ENCODE measurements at regions not wholly inside any gene's neighbourhood (a gene's known extent, or its start where the extent isn't known, plus 50 kb on each side); places are given as distances from the start of the nearest gene placed in this dataset.

DNA sequence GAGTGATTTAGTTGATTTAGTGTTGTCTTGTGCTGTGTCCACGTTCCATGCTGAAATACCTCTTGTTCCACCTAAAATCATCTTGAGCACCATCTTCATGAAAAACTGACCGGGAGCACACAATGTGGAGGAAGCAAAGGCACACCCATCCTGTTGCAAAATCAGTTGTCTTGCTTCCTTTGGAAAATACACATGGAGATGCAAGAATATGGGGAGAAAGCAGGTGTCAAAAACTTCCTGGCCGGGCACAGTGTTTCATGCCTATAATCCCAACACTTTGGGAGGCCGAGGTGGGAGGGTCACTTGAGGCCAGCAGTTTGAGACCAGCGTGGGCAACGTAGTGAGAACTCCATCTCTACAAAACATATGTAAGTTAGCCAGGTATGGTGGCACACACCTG is 151.1 kb downstream of the C11orf91 start:
- no peak for DNase-seq
- no peaks in the 10 kb centered on the region for H3K9me3 ChIP-seq
- intact Hi-C loops (cut with DNase I; ENCODE audit: low total_unique reads) = no loop called here
- H3K4me1 ChIP-seq = no peaks in the 10 kb centered on the region
- H3K36me3 ChIP-seq (ENCODE audit: low read depth, missing control alignments) = no peaks in the 10 kb centered on the region
- no peak overlapping the region for H3K27ac ChIP-seq
- no peak overlapping the region for H3K4me3 ChIP-seq
- no peaks in the 10 kb centered on the region for H3K27me3 ChIP-seq
- WGBS, 2 donors = 79 to 86% methylated on average over 6 of the region's 6 CpGs
- TF ChIP-seq POLR2A (IDR thresholded peaks at IDR 0.05) (no peak), CTCF (IDR thresholded peaks at IDR 0.05) (no peak)

DNA sequence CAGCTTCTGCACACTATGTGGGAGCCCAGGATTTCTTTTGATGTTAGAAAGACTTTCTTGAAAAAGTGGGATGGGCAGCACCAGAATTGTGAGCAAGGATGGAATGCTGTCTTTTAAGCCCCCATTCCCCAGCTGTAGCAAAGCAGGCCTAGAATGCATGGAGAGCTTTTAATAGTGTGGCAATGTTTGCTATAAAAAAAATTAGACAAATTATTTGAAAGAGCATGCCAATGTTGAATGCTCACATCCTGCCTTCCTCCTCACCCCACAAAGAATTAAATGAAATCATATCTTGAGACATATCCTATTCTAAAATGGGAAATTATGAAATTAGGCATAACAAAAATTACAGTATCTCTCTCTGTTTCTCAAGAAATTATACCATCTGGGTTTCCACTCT is 154.7 kb downstream of the C11orf91 start:
- Histone ChIP-seq H3K4me1 (no peaks in the 10 kb centered on the region), H3K36me3 (ENCODE audit: low read depth, missing control alignments) (no peaks in the 10 kb centered on the region), H3K27me3 (no peaks in the 10 kb centered on the region), H3K4me3 (no peak overlapping the region), H3K9me3 (no peaks in the 10 kb centered on the region), H3K27ac (no peak overlapping the region)
- no peak for DNase-seq
- TF ChIP-seq CTCF (IDR thresholded peaks at IDR 0.05) (no peak), POLR2A (IDR thresholded peaks at IDR 0.05) (no peak)
- intact Hi-C loops (cut with DNase I; ENCODE audit: low total_unique reads) = no loop called here

DNA sequence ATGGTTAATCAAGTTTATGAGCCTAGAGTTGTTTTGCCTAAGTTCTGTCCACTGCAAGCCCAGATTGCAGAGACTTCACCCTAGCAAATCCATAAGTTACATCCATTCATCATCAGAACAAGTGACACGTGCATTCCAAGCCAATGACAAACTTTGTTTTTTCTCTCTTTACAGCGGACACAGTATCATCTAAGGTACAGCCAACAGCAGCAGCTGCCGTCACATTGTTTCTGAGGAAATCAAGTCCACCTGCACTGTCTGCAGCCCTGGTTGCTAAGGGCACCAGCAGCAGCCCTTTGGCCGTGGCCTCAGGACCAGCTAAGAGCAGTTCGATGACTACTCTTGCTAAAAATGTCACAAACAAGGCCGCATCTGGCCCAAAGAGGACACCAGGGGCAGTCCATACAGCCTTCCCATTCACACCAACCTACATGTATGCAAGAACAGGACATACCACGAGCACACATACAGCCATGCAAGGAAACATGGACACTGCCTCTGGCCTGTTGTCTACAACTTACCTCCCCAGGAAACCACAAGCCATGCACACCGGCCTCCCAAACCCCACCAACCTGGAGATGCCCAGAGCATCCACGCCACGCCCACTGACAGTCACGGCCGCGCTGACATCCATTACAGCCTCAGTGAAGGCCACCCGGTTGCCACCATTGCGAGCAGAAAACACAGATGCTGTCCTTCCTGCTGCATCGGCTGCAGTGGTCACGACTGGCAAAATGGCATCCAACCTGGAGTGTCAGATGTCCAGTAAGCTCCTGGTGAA is 155.8 kb downstream of the C11orf91 start:
- 90 to 93% methylated on average over 8 to 17 of the region's 17 CpGs for WGBS, 2 donors
- no peak overlapping the region for H3K27ac ChIP-seq
- TF ChIP-seq POLR2A (IDR thresholded peaks at IDR 0.05) (no peak), CTCF (IDR thresholded peaks at IDR 0.05) (no peak)
- intact Hi-C loops (cut with DNase I; ENCODE audit: low total_unique reads) = no loop called here
- DNase-seq = no peak
- H3K9me3 ChIP-seq = no peaks in the 10 kb centered on the region
- H3K4me3 ChIP-seq = no peak overlapping the region
- H3K27me3 ChIP-seq = no peaks in the 10 kb centered on the region
- H3K4me1 ChIP-seq = no peaks in the 10 kb centered on the region
- H3K36me3 ChIP-seq (ENCODE audit: low read depth, missing control alignments) = no peaks in the 10 kb centered on the region

- TF ChIP-seq POLR2A (IDR thresholded peaks at IDR 0.05) (no peak), CTCF (IDR thresholded peaks at IDR 0.05) (no peak)
- no peak overlapping the region for H3K4me3 ChIP-seq
- WGBS, 2 donors = 75 to 90% methylated on average over 3 of the region's 3 CpGs
- H3K4me1 ChIP-seq = no peaks in the 10 kb centered on the region
- H3K9me3 ChIP-seq = no peaks in the 10 kb centered on the region
- no peaks in the 10 kb centered on the region for H3K36me3 ChIP-seq (ENCODE audit: low read depth, missing control alignments)
- intact Hi-C loops (cut with DNase I; ENCODE audit: low total_unique reads) = no loop called here
- DNase-seq = no peak
- no peaks in the 10 kb centered on the region for H3K27me3 ChIP-seq
- no peak overlapping the region for H3K27ac ChIP-seq
Observed at GRCh38 chr11:33543823-33544222, 156.8 kb downstream of the C11orf91 start.

DNA sequence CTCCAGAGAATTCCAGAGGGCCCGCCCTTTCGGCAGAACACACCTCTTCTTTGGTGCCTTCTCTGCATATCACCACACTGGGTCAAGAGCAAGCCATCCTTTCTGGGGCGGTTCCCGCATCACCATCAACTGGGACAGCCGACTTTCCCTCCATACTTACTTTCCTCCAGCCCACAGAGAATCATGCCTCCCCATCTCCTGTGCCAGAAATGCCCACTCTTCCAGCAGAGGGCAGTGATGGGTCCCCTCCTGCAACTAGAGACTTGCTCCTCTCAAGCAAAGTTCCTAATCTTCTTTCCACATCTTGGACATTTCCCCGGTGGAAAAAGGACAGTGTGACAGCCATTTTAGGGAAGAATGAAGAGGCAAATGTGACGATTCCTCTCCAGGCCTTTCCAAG is 157.7 kb downstream of the C11orf91 start:
- no peaks in the 10 kb centered on the region for H3K36me3 ChIP-seq (ENCODE audit: low read depth, missing control alignments)
- no peaks in the 10 kb centered on the region for H3K4me1 ChIP-seq
- H3K9me3 ChIP-seq = no peaks in the 10 kb centered on the region
- TF ChIP-seq CTCF (IDR thresholded peaks at IDR 0.05) (peak in 2 of 3 experiments; percentile 38 to 46), POLR2A (IDR thresholded peaks at IDR 0.05) (no peak)
- peak; percentile 73 for DNase-seq
- H3K4me3 ChIP-seq = no peak overlapping the region
- intact Hi-C loops (cut with DNase I; ENCODE audit: low total_unique reads) = no loop called here
- H3K27ac ChIP-seq = no peak overlapping the region
- 69 to 73% methylated on average over 7 of the region's 7 CpGs for WGBS, 2 donors
- no peaks in the 10 kb centered on the region for H3K27me3 ChIP-seq

All from testis (tissue), 2 donors.